ENCODE measurements at regions not wholly inside any gene's neighbourhood (a gene's known extent, or its start where the extent isn't known, plus 50 kb on each side); places are given as distances from the start of the nearest gene placed in this dataset.

- WGBS (ENCODE audit: insufficient coverage) = 88% methylated on average over 1 of the region's 1 CpG
- Mint-ChIP-seq H3K36me3 (no peaks in the 10 kb centered on the region), H3K4me1 (no peaks in the 10 kb centered on the region), H3K9me3 (peaks cover 2 to 13% of the 10 kb centered on the region in 2 donors), H3K4me3 (no peak overlapping the region), H3K27me3 (ENCODE audit: low read depth in 2 of 2) (no peaks in the 10 kb centered on the region), H3K27ac (no peak overlapping the region)
- H3K4me3 ChIP-seq (ENCODE audit: low read length) = no peak overlapping the region
- no peaks in the 10 kb centered on the region for H3K4me1 ChIP-seq (ENCODE audit: control insufficient read depth, insufficient read depth, low read length)
- H3K36me3 ChIP-seq (ENCODE audit: control insufficient read depth, insufficient read depth, low read length) = no peaks in the 10 kb centered on the region
- DNase-seq (no peak), ATAC-seq (no peak)
- no peaks in the 10 kb centered on the region for H3K27me3 ChIP-seq (ENCODE audit: control insufficient read depth, insufficient read depth, low read length)
- H3K9me3 ChIP-seq (ENCODE audit: control insufficient read depth, insufficient read depth, low read length) = no peaks in the 10 kb centered on the region
- H3K27ac ChIP-seq (ENCODE audit: low read length) = no peak overlapping the region
- intact Hi-C loops (cut with micrococcal nuclease) = no loop called here
- no peak for TF ChIP-seq CTCF (IDR thresholded peaks at IDR 0.05)
Observed at GRCh38 chr5:93226202-93226735, 354.8 kb downstream of the NR2F1-AS1 start.

GRCh38 chr5:93225748-93226147, 355.3 kb downstream of the NR2F1-AS1 start:
- H3K27me3 Mint-ChIP-seq (ENCODE audit: low read depth in 2 of 2) = no peaks in the 10 kb centered on the region
- no peak overlapping the region for H3K4me3 Mint-ChIP-seq
- H3K9me3 Mint-ChIP-seq = peaks cover 2 to 10% of the 10 kb centered on the region in 2 donors
- whole genome bisulfite sequencing (ENCODE audit: insufficient coverage) = no CpG with 5 or more reads among the region's 1 CpG
- H3K4me1 Mint-ChIP-seq = no peaks in the 10 kb centered on the region
- no peaks in the 10 kb centered on the region for H3K36me3 ChIP-seq (ENCODE audit: control insufficient read depth, insufficient read depth, low read length)
- no peak for ATAC-seq
- H3K4me3 ChIP-seq (ENCODE audit: low read length) = no peak overlapping the region
- intact Hi-C loops (cut with micrococcal nuclease) = no loop called here
- H3K27ac Mint-ChIP-seq = no peak overlapping the region
- H3K9me3 ChIP-seq (ENCODE audit: control insufficient read depth, insufficient read depth, low read length) = no peaks in the 10 kb centered on the region
- H3K4me1 ChIP-seq (ENCODE audit: control insufficient read depth, insufficient read depth, low read length) = no peaks in the 10 kb centered on the region
- no peak for TF ChIP-seq CTCF (IDR thresholded peaks at IDR 0.05)
- no peak overlapping the region for H3K27ac ChIP-seq (ENCODE audit: low read length)
- no peak for DNase-seq
- H3K36me3 Mint-ChIP-seq = no peaks in the 10 kb centered on the region
- no peaks in the 10 kb centered on the region for H3K27me3 ChIP-seq (ENCODE audit: control insufficient read depth, insufficient read depth, low read length)

GRCh38 chr5:93224624-93225023, 356.4 kb downstream of the NR2F1-AS1 start:
- H3K9me3 Mint-ChIP-seq = peaks cover 2 to 6% of the 10 kb centered on the region in 2 donors
- WGBS (ENCODE audit: insufficient coverage) = 84% methylated on average over 4 of the region's 4 CpGs
- no peak for TF ChIP-seq CTCF (IDR thresholded peaks at IDR 0.05)

GRCh38 chr5:93221773-93222172, 359.2 kb downstream of the NR2F1-AS1 start:
- Mint-ChIP-seq H3K9me3 (peaks cover 1 to 3% of the 10 kb centered on the region in 2 donors), H3K4me3 (no peak overlapping the region), H3K36me3 (no peaks in the 10 kb centered on the region), H3K4me1 (no peaks in the 10 kb centered on the region), H3K27ac (no peak overlapping the region), H3K27me3 (ENCODE audit: low read depth in 2 of 2) (no peaks in the 10 kb centered on the region)
- ATAC-seq (no peak), DNase-seq (no peak)
- H3K4me1 ChIP-seq (ENCODE audit: control insufficient read depth, insufficient read depth, low read length) = no peaks in the 10 kb centered on the region
- TF ChIP-seq CTCF (IDR thresholded peaks at IDR 0.05) = no peak
- no peaks in the 10 kb centered on the region for H3K9me3 ChIP-seq (ENCODE audit: control insufficient read depth, insufficient read depth, low read length)
- intact Hi-C loops (cut with micrococcal nuclease) = no loop called here
- no peaks in the 10 kb centered on the region for H3K36me3 ChIP-seq (ENCODE audit: control insufficient read depth, insufficient read depth, low read length)
- no peak overlapping the region for H3K4me3 ChIP-seq (ENCODE audit: low read length)
- H3K27me3 ChIP-seq (ENCODE audit: control insufficient read depth, insufficient read depth, low read length) = no peaks in the 10 kb centered on the region
- WGBS (ENCODE audit: insufficient coverage) = no CpG with 5 or more reads among the region's 1 CpG
- H3K27ac ChIP-seq (ENCODE audit: low read length) = no peak overlapping the region

More at GRCh38 chr5:93224624-93225023, 356.4 kb downstream of the NR2F1-AS1 start:
- Mint-ChIP-seq H3K4me3 (no peak overlapping the region), H3K27ac (no peak overlapping the region), H3K36me3 (no peaks in the 10 kb centered on the region), H3K27me3 (ENCODE audit: low read depth in 2 of 2) (no peaks in the 10 kb centered on the region), H3K4me1 (no peaks in the 10 kb centered on the region)
- intact Hi-C loops (cut with micrococcal nuclease) = no loop called here
- H3K4me1 ChIP-seq (ENCODE audit: control insufficient read depth, insufficient read depth, low read length) = no peaks in the 10 kb centered on the region
- ATAC-seq (no peak), DNase-seq (no peak)
- no peaks in the 10 kb centered on the region for H3K36me3 ChIP-seq (ENCODE audit: control insufficient read depth, insufficient read depth, low read length)
- H3K4me3 ChIP-seq (ENCODE audit: low read length) = no peak overlapping the region
- H3K27me3 ChIP-seq (ENCODE audit: control insufficient read depth, insufficient read depth, low read length) = no peaks in the 10 kb centered on the region
- no peaks in the 10 kb centered on the region for H3K9me3 ChIP-seq (ENCODE audit: control insufficient read depth, insufficient read depth, low read length)
- no peak overlapping the region for H3K27ac ChIP-seq (ENCODE audit: low read length)
